Prostate gland (tissue), 2 donors: ENCODE measurements at regions not wholly inside any gene's neighbourhood (a gene's known extent, or its start where the extent isn't known, plus 50 kb on each side); places are given as distances from the start of the nearest gene placed in this dataset.

Experiments
- DNase-seq: peaks from one replicate; pipeline ENCODE4 v3.0.0-alpha.2; 2019; ENCODE audit warnings: low spot score
- H3K27ac ChIP-seq, 2 donors: fragments of 200-600 bp; sonication (generic); 2 replicates each; pipeline ENCODE4 v1.5.1; 2017 to 2019
- H3K27me3 ChIP-seq: fragments of 200-600 bp; sonication (generic); replicated peaks from 2 replicates; pipeline ENCODE4 v1.5.1; 2019; ENCODE audit not compliant: insufficient read depth
- H3K36me3 ChIP-seq, 2 donors: fragments of 200-600 bp; sonication (generic); 1 replicate in 1 of 2; 2 replicates in 1 of 2; pipeline versions ENCODE4 v1.5.1 to v1.8.1; 2017 to 2019
- H3K4me1 ChIP-seq: fragments of 200-600 bp; sonication (generic); replicated peaks from 2 replicates; pipeline ENCODE4 v1.5.1; 2019
- H3K4me3 ChIP-seq, 2 donors: fragments of 200-600 bp; sonication (generic); 2 replicates each; pipeline ENCODE4 v1.5.1; 2017 to 2019
- H3K9me3 ChIP-seq: fragments of 200-600 bp; sonication (generic); 2 replicates; pipeline ENCODE4 v1.5.1; 2017
- CTCF ChIP-seq, 4 experiments: fragments of 200-600 bp in 2 of 4; fragments of 450-650 bp in 2 of 4; sonication (generic) in 2 of 4; IDR thresholded peaks; 1 replicate in 3 of 4; 2 replicates in 1 of 4; pipeline ENCODE4 v1.5.1; 2016 to 2019; ENCODE audit warnings: antibody characterized with exemption in 4 of 4, mild to moderate bottlenecking in 2 of 4, moderate library complexity in 2 of 4
- POLR2A ChIP-seq: fragments of 450-650 bp; IDR thresholded peaks from one replicate; pipeline ENCODE4 v1.6.1; 2016; ENCODE audit warnings: antibody characterized with exemption, mild to moderate bottlenecking
- POLR2AphosphoS5 ChIP-seq: sonication (generic); formaldehyde crosslinking; IDR thresholded peaks from one replicate; pipeline ENCODE4 v1.6.1; 2017; ENCODE audit warnings: antibody characterized with exemption
- WGBS: methylation state at CpG from one replicate; pipeline ENCODE4 v1.1.5; 2018; 5-methylcytosine and 5-hydroxymethylcytosine counted together
- intact Hi-C: fragments of 100-400 bp; cut with DNase I; formaldehyde crosslinking; loops from one replicate; pipeline ENCODE4 v1.14.2; 2022

DNA sequence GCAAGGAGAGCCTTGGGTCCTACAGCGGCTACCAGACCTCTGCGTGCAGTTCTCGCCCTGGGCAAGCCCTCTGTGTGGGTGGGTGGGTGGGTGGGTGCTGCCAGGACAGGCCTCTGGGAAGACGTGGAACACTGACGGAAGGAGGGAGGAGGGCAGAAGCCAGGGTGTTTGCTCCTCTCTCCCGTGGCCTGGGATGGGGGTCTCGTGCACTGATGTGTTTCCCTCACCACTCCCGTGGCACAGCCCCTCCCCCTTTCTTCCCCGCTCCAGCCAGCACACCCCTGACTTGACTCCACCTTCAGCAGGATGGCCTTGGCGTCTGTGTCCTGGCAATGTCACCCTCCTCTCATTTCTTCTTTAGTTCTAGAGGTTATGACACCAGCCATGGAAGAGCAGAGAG, 130.0 kb downstream of the CDH26 start:
- Histone ChIP-seq H3K27me3 (no peaks in the 10 kb centered on the region), H3K4me3 (no peak overlapping the region), H3K27ac (no peak overlapping the region), H3K9me3 (no peaks in the 10 kb centered on the region), H3K4me1 (no peaks in the 10 kb centered on the region), H3K36me3 (no peaks in the 10 kb centered on the region)
- 88% methylated on average over 10 of the region's 10 CpGs for WGBS
- TF ChIP-seq CTCF (IDR thresholded peaks at IDR 0.05) (no peak), POLR2A (no peak), POLR2AphosphoS5 (no peak)
- no peak for DNase-seq
- intact Hi-C loops = no loop called here

- Histone ChIP-seq H3K27ac (no peak overlapping the region), H3K9me3 (no peaks in the 10 kb centered on the region), H3K4me1 (no peaks in the 10 kb centered on the region), H3K27me3 (no peaks in the 10 kb centered on the region), H3K36me3 (no peaks in the 10 kb centered on the region), H3K4me3 (no peak overlapping the region)
- intact Hi-C loops = no loop called here
- TF ChIP-seq CTCF (IDR thresholded peaks at IDR 0.05) (no peak), POLR2AphosphoS5 (no peak), POLR2A (no peak)
- DNase-seq = no peak
- WGBS = 17% methylated on average over 4 of the region's 4 CpGs
These were observed 132.4 kb downstream of the CDH26 start for GRCh38 chr20:60090631-60091030.

DNA sequence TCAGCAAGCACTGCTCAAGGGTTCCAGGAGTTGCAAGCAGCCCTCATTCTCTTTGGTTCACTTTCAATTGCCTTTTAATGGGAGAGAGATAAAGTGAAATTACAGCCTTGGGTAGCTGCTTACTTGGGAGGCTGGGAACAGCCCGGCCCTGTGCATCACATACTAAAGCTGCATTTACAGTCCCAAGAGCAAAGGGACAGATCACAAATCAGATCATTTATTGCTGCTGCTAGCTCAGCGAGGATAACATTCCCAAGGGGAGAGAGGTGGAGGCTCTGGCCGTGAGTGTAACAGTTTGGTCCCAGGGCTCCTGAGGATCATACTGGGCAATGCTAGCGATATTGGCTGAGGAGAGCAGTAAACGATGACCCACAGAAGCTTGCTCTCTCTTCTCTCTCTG, 133.1 kb downstream of the CDH26 start:
- 67% methylated on average over 5 of the region's 5 CpGs for WGBS
- Histone ChIP-seq H3K4me3 (no peak overlapping the region), H3K27me3 (no peaks in the 10 kb centered on the region), H3K9me3 (no peaks in the 10 kb centered on the region), H3K27ac (no peak overlapping the region), H3K36me3 (no peaks in the 10 kb centered on the region), H3K4me1 (no peaks in the 10 kb centered on the region)
- intact Hi-C loops = no loop called here
- DNase-seq = no peak
- TF ChIP-seq CTCF (IDR thresholded peaks at IDR 0.05) (no peak), POLR2A (no peak)

DNA sequence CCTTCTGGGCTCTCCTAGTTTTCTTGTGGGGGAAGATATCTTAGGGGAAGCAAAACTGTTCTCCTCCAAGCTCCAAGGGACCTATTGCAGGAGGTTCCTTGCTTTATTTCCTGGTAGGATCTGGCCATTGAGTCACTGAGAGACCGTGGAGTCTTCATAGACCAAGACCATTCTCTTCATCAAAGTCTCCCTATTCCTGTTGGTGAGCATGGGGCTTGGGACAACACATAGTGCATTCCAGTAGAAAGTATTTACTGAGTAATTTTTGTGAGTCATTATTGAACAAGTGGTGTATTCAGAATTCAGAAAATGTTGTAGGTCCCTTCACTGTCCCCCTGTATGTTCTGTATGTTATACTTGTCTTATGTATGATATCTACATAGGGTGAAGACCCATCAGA, 133.6 kb downstream of the CDH26 start:
- no peak overlapping the region for H3K27ac ChIP-seq
- no peaks in the 10 kb centered on the region for H3K4me1 ChIP-seq
- no peaks in the 10 kb centered on the region for H3K27me3 ChIP-seq
- intact Hi-C loops = no loop called here
- no peak for TF ChIP-seq POLR2AphosphoS5
- no peak for TF ChIP-seq POLR2A
- no peak for TF ChIP-seq CTCF (IDR thresholded peaks at IDR 0.05)
- H3K9me3 ChIP-seq = no peaks in the 10 kb centered on the region
- 89% methylated on average over 1 of the region's 1 CpG for WGBS
- H3K4me3 ChIP-seq = no peak overlapping the region
- no peaks in the 10 kb centered on the region for H3K36me3 ChIP-seq
- no peak for DNase-seq

DNA sequence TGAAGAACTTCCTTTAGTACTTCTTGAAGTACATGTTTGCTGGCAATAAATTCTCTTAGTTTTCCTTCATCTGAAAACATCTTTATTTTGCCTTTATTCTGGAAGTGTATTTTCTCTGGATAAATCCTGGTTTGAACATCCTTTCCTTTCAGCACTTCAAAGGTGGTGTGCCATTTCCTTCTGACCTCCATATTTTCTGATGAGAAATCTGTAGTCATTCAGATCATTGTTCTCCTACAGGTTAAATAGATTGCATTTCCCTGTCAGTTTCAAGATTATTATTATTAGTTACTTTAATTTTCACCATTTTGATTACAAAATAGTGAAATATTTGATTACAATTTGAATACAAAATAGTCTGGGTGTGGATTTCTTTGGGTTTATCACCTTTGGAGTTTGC, 134.5 kb downstream of the CDH26 start:
- no peak for TF ChIP-seq CTCF (IDR thresholded peaks at IDR 0.05)
- TF ChIP-seq POLR2A = no peak
- TF ChIP-seq POLR2AphosphoS5 = no peak
- H3K4me1 ChIP-seq = no peaks in the 10 kb centered on the region
- H3K4me3 ChIP-seq = no peak overlapping the region
- no peak for DNase-seq
- H3K36me3 ChIP-seq = no peaks in the 10 kb centered on the region
- H3K27me3 ChIP-seq = no peaks in the 10 kb centered on the region
- no peak overlapping the region for H3K27ac ChIP-seq
- H3K9me3 ChIP-seq = no peaks in the 10 kb centered on the region
- intact Hi-C loops = no loop called here
